ENCODE measurements at regions not wholly inside any gene's neighbourhood (a gene's known extent, or its start where the extent isn't known, plus 50 kb on each side); places are given as distances from the start of the nearest gene placed in this dataset.
A peak's percentile ranks its signal among the peaks of the same experiment; 100 is the strongest.

GRCh38 chr5:6216471-6217075 is 161.8 kb downstream of the MED10 start:
- H4K91ac ChIP-seq (replicated peaks; ENCODE audit: insufficient read length, low read length), result no peak overlapping the region
- WGBS, 2 experiments (ENCODE audit: extremely low coverage in 1 of 2, insufficient coverage in 1 of 2, insufficient read length in 1 of 2, insufficient replicate concordance in 2 of 2, low coverage in 1 of 2, low lambda C conversion rate in 2 of 2, missing lambda C conversion rate in 1 of 2), result 91% methylated on average over 9 of the region's 9 CpGs; no CpG with 5 or more reads in 1 of the 2 experiments
- DNase-seq (ENCODE audit: low read depth in 1 of 2, low spot score in 2 of 2) (no peak), FAIRE-seq (no peak)
- H2AK5ac ChIP-seq (ENCODE audit: low read depth, low read length), result no peak overlapping the region
- H2BK15ac ChIP-seq (ENCODE audit: low read length), result no peak overlapping the region
- H3K79me1 ChIP-seq (ENCODE audit: low read depth, low read length), result no peaks in the 10 kb centered on the region
- H4K20me1 ChIP-seq (replicated peaks in 1 of 2; ENCODE audit: control insufficient read depth in 1 of 2, insufficient read depth in 2 of 2, low read length in 2 of 2), result no peaks in the 10 kb centered on the region
- H3K23ac ChIP-seq (ENCODE audit: insufficient read length), result no peak overlapping the region
- H3K27ac ChIP-seq (ENCODE audit: low read depth, low read length), result no peak overlapping the region
- H2BK5ac ChIP-seq (ENCODE audit: low read depth, low read length), result no peak overlapping the region
- CTCF ChIA-PET (ENCODE audit: partially characterized antibody), result interaction anchor here (0.8 to 1.3 kb wide), 2 partner anchors 13 to 31 kb away, joined by 3 to 4 read pairs; no protein-coding TSS in a partner anchor
- no peak overlapping the region for H3K14ac ChIP-seq (ENCODE audit: insufficient read length)
- H3K4me2 ChIP-seq (ENCODE audit: insufficient read depth in 1 of 2, low read depth in 2 of 2, low read length in 2 of 2), result no peak overlapping the region
- no peaks in the 10 kb centered on the region for H3K27me3 ChIP-seq (replicated peaks in 1 of 4; ENCODE audit: control insufficient read depth in 3 of 4, extremely low read depth in 1 of 4, insufficient read depth in 3 of 4, low read length in 3 of 4)
- H2BK12ac ChIP-seq (ENCODE audit: low read depth, low read length), result no peak overlapping the region
- 0 out of 4 replicates have a peak, but pooled peaks cover 0 to 2% of the 10 kb centered on the region in 2 experiments for H3K9me3 ChIP-seq (ENCODE audit: insufficient read depth in 2 of 2, low read depth in 1 of 2, low read length in 1 of 2)
- H3K56ac ChIP-seq (replicated peaks; ENCODE audit: insufficient read length, low read depth, low read length), result no peak overlapping the region
- H2AFZ ChIP-seq (ENCODE audit: low read length), result no peak overlapping the region
- TF ChIP-seq CTCF (IDR thresholded peaks at IDR 0.05; ENCODE audit: control extremely low read depth in 1 of 3, insufficient read depth in 1 of 3, low read depth in 1 of 3, low read length in 3 of 3) (peak in 1 of 3 experiments; percentile 20; a peak in 1 of 4 replicates), POLR2AphosphoS5 (IDR thresholded peaks at IDR 0.05; ENCODE audit: low read depth, low read length) (no peak)
- no peak overlapping the region for H3K18ac ChIP-seq (ENCODE audit: extremely low read depth, low read length)
- H3K4me3 ChIP-seq (ENCODE audit: extremely low read depth in 1 of 4, insufficient read depth in 2 of 4, low read depth in 3 of 4, low read length in 4 of 4), result no peak overlapping the region
- no peak overlapping the region for H4K5ac ChIP-seq (ENCODE audit: insufficient read length, low read depth, low read length)
- no peak overlapping the region for H3K9ac ChIP-seq (replicated peaks in 1 of 4; ENCODE audit: extremely low read depth in 1 of 4, low read depth in 3 of 4, low read length in 3 of 4)
- POLR2A ChIA-PET (ENCODE audit: partially characterized antibody), result no interaction called here
- no peak overlapping the region for H2BK20ac ChIP-seq (ENCODE audit: low read length)
- no peak overlapping the region for H4K8ac ChIP-seq (ENCODE audit: extremely low read depth, insufficient read depth, low read length)
- H3K4ac ChIP-seq (replicated peaks; ENCODE audit: insufficient read length, low read depth, low read length), result no peak overlapping the region
- H3K36me3 ChIP-seq (ENCODE audit: control insufficient read depth in 2 of 4, insufficient read depth in 4 of 4, low read length in 3 of 4), result no peaks in the 10 kb centered on the region
- H2BK120ac ChIP-seq (replicated peaks; ENCODE audit: low read depth, low read length), result no peak overlapping the region
- no peaks in the 10 kb centered on the region for H3K79me2 ChIP-seq (ENCODE audit: control insufficient read depth in 1 of 2, insufficient read depth in 2 of 2, low read length in 2 of 2)
- H3K4me1 ChIP-seq (replicated peaks in 1 of 4; ENCODE audit: control insufficient read depth in 3 of 4, insufficient read depth in 4 of 4, low read length in 3 of 4), result peaks cover 0 to 2% (median 0%) of the 10 kb centered on the region in 4 experiments; a peak in 1 of 7 replicates
- H3K23me2 ChIP-seq (ENCODE audit: low read depth, low read length), result no peaks in the 10 kb centered on the region

Data from H1 (cell line).